D721Med (cell line): ENCODE measurements at regions not wholly inside any gene's neighbourhood (a gene's known extent, or its start where the extent isn't known, plus 50 kb on each side); places are given as distances from the start of the nearest gene placed in this dataset.

Experiments used
- DNase-seq: peaks from one replicate; pipeline ENCODE4 v3.0.0; 2011; ENCODE audit warnings: low spot score; ENCODE audit not compliant: insufficient read length
- FAIRE-seq: peaks from 2 replicates; lab custom pipeline; 2011; peaks lifted over from hg19 to GRCh38; lab: Jason Lieb, UNC
- CTCF ChIP-seq: IDR thresholded peaks from 2 replicates; pipeline ENCODE4 v1.5.1; 2012; ENCODE audit warnings: mild to moderate bottlenecking, control low read depth; ENCODE audit not compliant: insufficient read depth; ENCODE audit errors: missing control alignments

- DNase-seq (no peak), FAIRE-seq (no peak)
- TF ChIP-seq CTCF, result no peak
Measured at GRCh38 chr17:77901481-77901880, 57.0 kb upstream of the TNRC6C start.

- DNase-seq (no peak), FAIRE-seq (no peak)
- no peak for TF ChIP-seq CTCF
Measured at GRCh38 chr17:77905266-77905665, 53.2 kb upstream of the TNRC6C start.

- no peak for DNase-seq
- FAIRE-seq, result no peak
- no peak for TF ChIP-seq CTCF
Measured at GRCh38 chr17:77905766-77906165, 52.7 kb upstream of the TNRC6C start.

GRCh38 chr17:77906377-77906871 lies 52.1 kb upstream of the TNRC6C start:
- DNase-seq (no peak), FAIRE-seq (no peak)
- TF ChIP-seq CTCF, result no peak

- DNase-seq, result no peak
- no peak for FAIRE-seq
- TF ChIP-seq CTCF, result no peak
Measured at GRCh38 chr17:77907497-77908461, 50.7 kb upstream of the TNRC6C start.

GRCh38 chr17:77908501-77908900 lies 50.0 kb upstream of the TNRC6C start:
- no peak for TF ChIP-seq CTCF
- FAIRE-seq, result no peak

More at GRCh38 chr17:77908501-77908900, 50.0 kb upstream of the TNRC6C start:
- DNase-seq, result no peak
